ENCODE measurements at regions not wholly inside any gene's neighbourhood (a gene's known extent, or its start where the extent isn't known, plus 50 kb on each side); places are given as distances from the start of the nearest gene placed in this dataset.

- no peak for DNase-seq
Measured at GRCh38 chr9:4435197-4435596, 55.1 kb upstream of the SLC1A1 start.

- no peak for DNase-seq
Measured at GRCh38 chr9:4433379-4433778, 56.9 kb upstream of the SLC1A1 start.

GRCh38 chr9:4430432-4431261, 59.6 kb upstream of the SLC1A1 start:
- DNase-seq, result no peak

- no peak for DNase-seq
Measured at GRCh38 chr9:4425319-4426045, 64.8 kb upstream of the SLC1A1 start.

GRCh38 chr9:4424891-4425290, 65.4 kb upstream of the SLC1A1 start:
- DNase-seq, result no peak

GRCh38 chr9:4424038-4424437, 66.2 kb upstream of the SLC1A1 start:
- no peak for DNase-seq

- DNase-seq, result no peak
Measured at GRCh38 chr9:4423207-4423610, 67.1 kb upstream of the SLC1A1 start.

- DNase-seq, result no peak
Measured at GRCh38 chr9:4422495-4422894, 67.8 kb upstream of the SLC1A1 start.

GRCh38 chr9:4421847-4422246, 68.4 kb upstream of the SLC1A1 start:
- DNase-seq, result no peak

GRCh38 chr9:4420351-4420750, 69.9 kb upstream of the SLC1A1 start:
- no peak for DNase-seq

GRCh38 chr9:4417578-4418325, 72.5 kb upstream of the SLC1A1 start:
- DNase-seq, result no peak

GRCh38 chr9:4416467-4416866, 73.8 kb upstream of the SLC1A1 start:
- DNase-seq, result no peak

GRCh38 chr9:4415281-4415680, 75.0 kb upstream of the SLC1A1 start:
- DNase-seq, result no peak

- no peak for DNase-seq
Measured at GRCh38 chr9:4413856-4414255, 76.4 kb upstream of the SLC1A1 start.

GRCh38 chr9:4404156-4404555, 86.1 kb upstream of the SLC1A1 start:
- DNase-seq, result no peak

- no peak for DNase-seq
Measured at GRCh38 chr9:4402501-4402900, 87.8 kb upstream of the SLC1A1 start.

- no peak for DNase-seq
Measured at GRCh38 chr9:4400731-4401130, 89.5 kb upstream of the SLC1A1 start.

GRCh38 chr9:4397917-4398316, 92.4 kb upstream of the SLC1A1 start:
- DNase-seq, result no peak

GRCh38 chr9:4393806-4394523, 94.1 kb upstream of the GLIS3 start:
- DNase-seq, result no peak

- DNase-seq, result no peak
Measured at GRCh38 chr9:4389755-4390154, 89.9 kb upstream of the GLIS3 start.

- DNase-seq, result no peak
Measured at GRCh38 chr9:4389003-4389402, 89.1 kb upstream of the GLIS3 start.

- DNase-seq, result no peak
Measured at GRCh38 chr9:4386819-4387218, 87.0 kb upstream of the GLIS3 start.

GRCh38 chr9:4384750-4385149, 84.9 kb upstream of the GLIS3 start:
- DNase-seq, result no peak
